ENCODE measurements at regions not wholly inside any gene's neighbourhood (a gene's known extent, or its start where the extent isn't known, plus 50 kb on each side); places are given as distances from the start of the nearest gene placed in this dataset.

DNA sequence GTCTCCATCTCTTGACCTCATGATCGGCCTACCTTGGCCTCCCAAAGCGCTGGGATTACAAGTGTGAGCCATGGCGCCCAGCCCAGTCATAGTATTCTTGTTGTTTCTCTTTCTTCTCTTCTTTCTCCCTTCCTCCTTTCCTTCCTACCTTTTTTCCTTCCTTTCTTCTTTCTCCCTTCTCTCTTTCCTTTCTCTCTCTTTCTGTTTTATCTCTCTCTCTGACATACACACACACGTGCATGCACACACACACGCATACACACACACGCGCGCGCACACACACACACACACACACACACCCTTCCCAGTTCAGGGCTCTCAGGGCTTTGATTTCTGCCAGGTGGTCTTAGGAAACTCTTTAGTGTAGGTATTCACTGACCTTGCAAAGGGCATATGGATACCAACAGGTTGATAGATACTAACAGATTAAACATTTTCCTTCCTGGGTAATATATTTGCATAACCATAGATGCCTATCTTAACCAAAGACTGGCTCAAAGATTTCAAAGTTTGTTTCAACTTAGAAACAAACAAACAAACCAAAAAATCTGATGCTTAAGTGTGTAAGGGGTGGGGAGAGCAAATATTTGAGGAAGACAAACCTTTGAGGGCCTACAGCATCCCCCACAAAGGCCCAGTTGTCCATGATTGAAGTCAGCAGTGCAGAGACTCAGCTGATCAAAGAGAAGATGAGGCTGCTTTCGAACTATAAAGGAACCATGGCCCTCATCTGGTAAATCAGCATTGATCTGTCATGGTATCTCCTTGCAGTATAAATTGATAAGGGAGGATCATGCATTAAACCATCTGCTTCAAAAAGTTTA is 288.2 kb upstream of the SEMA6A start:
- TF ChIP-seq, protein P1, sequence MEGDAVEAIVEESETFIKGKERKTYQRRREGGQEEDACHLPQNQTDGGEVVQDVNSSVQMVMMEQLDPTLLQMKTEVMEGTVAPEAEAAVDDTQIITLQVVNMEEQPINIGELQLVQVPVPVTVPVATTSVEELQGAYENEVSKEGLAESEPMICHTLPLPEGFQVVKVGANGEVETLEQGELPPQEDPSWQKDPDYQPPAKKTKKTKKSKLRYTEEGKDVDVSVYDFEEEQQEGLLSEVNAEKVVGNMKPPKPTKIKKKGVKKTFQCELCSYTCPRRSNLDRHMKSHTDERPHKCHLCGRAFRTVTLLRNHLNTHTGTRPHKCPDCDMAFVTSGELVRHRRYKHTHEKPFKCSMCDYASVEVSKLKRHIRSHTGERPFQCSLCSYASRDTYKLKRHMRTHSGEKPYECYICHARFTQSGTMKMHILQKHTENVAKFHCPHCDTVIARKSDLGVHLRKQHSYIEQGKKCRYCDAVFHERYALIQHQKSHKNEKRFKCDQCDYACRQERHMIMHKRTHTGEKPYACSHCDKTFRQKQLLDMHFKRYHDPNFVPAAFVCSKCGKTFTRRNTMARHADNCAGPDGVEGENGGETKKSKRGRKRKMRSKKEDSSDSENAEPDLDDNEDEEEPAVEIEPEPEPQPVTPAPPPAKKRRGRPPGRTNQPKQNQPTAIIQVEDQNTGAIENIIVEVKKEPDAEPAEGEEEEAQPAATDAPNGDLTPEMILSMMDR (IDR thresholded peaks at IDR 0.05) = no peak
- no peak for TF ChIP-seq POLR2A (IDR thresholded peaks at IDR 0.05)

Measured in Peyer's patch (tissue), 4 donors.